GM19438 (cell line): ENCODE measurements at regions not wholly inside any gene's neighbourhood (a gene's known extent, or its start where the extent isn't known, plus 50 kb on each side); places are given as distances from the start of the nearest gene placed in this dataset.

Experiments used
- ATAC-seq: cut with Tn5 transposase; IDR thresholded peaks from one replicate; pipeline ENCODE4 v1.9.1; 2021; ENCODE audit warnings: low read depth; ENCODE audit not compliant: unreplicated experiment

GRCh38 chr12:76259660-76260389, 88.4 kb downstream of the BBS10 start:
- no peak for ATAC-seq

- no peak for ATAC-seq
Observed at GRCh38 chr12:76259106-76259505, 89.1 kb downstream of the BBS10 start.

DNA sequence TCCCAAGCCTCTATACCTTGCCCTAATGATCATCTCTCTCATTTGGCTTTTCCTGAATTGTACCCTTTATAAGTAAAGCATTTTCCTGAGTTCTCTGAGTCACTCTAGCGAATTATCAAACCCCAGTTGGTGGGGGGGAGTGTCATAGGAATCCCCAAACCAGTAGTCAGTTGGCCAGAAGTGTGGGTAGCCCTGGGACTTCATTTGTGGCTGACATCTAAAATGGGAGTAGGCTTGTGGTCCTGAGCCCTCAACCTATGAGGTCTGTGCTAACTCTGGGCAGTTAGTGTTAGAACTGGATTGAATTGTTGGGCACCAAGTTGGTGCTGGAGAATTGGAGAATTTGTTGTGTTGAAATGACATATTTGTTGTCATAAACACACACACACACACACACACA, 91.3 kb downstream of the BBS10 start:
- ATAC-seq = no peak

- ATAC-seq = no peak
Observed at GRCh38 chr12:76256321-76256720, 91.9 kb downstream of the BBS10 start.

- no peak for ATAC-seq
Observed at GRCh38 chr12:76255692-76256091, 92.5 kb downstream of the BBS10 start.

GRCh38 chr12:76255281-76255680, 92.9 kb downstream of the BBS10 start:
- no peak for ATAC-seq

DNA sequence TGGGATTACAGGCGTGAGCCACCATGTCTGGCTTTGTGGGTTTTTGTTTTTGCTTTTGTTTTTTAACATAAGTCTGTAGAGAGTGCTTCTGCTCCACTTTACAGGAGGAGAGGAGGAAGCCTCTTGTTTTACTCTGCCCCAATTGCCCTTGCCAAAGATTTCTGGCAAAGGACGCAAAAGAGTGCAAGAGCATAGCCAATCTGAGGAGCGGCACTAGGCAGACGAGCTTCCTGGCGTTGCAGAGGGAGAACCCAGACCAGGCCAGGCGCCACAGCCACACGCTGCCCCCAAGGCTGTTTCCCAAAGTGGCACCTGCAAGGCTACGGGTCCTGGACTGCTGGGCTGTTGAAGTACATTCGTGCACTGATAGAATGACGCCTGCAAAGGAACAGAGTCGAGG, 96.2 kb downstream of the BBS10 start:
- no peak for ATAC-seq

- ATAC-seq = no peak
Observed at GRCh38 chr12:76250256-76250655, 98.0 kb downstream of the BBS10 start.

DNA sequence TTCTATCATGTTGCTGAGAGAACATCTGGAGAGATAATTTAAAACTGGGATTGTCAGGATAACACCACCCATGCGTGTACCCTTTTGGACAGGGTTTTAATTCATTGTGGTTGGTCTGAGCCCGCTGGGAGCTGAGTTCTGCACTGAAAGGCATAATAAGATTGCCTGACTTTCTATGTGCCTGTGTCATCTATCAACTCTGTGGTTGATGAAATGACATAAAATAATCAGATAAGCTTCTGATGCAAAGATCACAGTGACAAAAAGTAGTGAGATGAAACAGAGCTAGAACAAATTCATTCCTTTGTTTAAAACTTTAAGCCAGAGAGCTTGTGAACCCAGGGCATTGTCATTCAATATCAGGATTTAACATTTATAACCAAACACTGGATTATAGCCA, 98.7 kb downstream of the BBS10 start:
- ATAC-seq = no peak

- ATAC-seq = no peak
Observed at GRCh38 chr12:76247992-76248391, 100.2 kb downstream of the BBS10 start.

GRCh38 chr12:76247026-76247646, 101.1 kb downstream of the BBS10 start:
- no peak for ATAC-seq

GRCh38 chr12:76246611-76247010, 101.6 kb downstream of the BBS10 start:
- no peak for ATAC-seq

- no peak for ATAC-seq
Observed at GRCh38 chr12:76244300-76244699, 103.9 kb downstream of the BBS10 start.

DNA sequence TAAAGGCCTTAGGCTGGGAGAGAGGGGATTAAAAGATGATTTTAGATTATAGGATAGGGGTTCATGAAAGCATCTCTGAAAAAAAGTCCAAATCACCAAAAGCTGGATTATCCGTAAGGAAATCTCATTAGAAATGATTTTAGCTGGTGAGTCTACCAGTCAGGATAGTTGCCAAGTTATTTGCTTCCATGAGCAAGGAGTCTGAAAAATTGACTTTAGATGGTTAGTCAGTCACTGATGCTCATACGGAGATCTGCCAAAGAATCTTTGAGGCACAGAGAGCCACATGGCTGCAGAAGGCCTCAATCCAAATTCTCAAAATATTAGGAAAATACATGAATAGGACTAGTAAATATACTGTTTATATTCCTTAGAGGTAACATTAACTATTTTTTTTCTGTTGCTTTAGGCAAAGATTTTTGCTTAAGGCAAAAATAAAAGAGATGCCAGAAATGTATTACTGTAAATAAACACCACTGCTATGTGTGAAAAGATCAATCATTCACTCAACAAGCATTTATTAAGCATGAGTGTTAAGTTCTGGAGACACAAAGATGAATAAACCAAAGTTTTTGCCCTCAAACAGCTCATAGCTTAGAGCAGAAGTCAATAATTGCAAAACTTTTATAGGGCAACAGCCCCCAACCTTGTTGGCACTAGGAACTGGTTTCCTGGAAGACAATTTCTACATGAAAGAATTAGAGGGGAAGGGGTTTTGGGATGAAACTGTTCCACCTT, 105.2 kb downstream of the BBS10 start:
- ATAC-seq = no peak

GRCh38 chr12:76241371-76241770, 106.8 kb downstream of the BBS10 start:
- no peak for ATAC-seq

DNA sequence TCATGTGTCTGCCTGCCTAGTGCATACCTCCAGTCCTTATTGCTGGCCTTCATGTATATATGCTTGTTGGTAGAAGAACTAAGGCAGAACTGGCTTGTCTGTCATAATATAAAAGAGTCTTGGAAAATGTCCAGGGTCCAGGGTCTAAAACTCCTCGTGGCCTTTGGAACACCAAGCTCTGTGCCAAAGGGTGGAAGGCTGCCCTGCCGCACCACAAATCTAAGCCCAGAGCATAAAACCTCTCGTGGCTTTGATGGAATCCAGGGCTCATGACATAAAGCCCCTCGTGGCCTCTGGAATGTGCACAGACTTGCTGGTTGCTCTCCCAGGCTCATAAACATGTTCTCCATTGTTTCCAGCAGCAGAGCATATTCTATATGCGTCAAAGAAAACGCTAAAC, 107.9 kb downstream of the BBS10 start:
- no peak for ATAC-seq

DNA sequence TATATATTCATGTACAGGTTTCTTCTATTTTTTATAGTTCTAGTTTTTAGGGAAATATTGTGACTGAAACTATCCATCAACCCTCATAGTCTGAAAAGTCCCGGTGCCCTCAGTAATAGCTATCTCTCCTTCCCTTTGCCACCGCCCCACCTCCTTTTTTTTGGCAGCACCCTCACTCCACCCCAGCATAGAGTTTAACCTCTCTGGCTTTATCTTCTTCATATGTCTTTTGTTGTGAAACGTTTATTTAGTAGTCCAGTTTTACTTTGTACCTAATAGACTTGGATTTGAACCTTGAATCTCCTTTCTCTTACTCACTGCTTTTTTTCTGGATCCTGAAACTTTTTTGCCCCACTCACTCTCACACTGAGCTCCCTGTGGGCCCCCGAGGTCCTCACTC, 109.5 kb downstream of the BBS10 start:
- no peak for ATAC-seq

DNA sequence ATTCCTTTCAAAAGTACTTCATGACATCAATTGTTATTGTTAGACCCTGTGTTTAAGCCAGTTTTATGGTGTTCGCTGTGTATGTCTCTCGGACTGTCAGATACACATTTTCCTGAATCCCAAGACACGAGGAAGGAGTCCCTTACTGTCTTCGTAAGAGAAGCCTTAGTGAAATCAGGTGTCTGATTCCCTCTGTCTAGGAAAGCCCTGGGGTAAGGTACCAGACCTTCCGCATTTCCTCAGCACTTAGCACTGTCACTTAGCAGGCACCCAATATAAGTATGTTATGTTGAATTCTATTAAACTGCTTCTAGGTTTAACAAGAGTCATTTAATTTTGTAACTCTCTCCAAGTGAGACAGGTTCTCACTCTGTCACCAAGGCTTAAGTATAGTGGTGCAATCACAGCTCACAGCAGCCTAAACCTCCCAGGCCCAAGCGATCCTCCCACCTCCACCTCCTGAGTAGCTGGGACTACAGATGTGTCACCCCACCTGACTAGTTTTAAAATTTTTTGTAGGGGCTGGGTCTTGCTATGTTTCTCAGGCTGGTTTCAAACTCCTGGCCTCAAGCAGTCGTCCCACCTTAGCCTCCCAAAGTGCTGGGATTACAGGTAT, 111.0 kb downstream of the BBS10 start:
- ATAC-seq = no peak

- ATAC-seq = no peak
Observed at GRCh38 chr12:76236640-76237039, 111.6 kb downstream of the BBS10 start.

- no peak for ATAC-seq
Observed at GRCh38 chr12:76234741-76235140, 113.5 kb downstream of the BBS10 start.

DNA sequence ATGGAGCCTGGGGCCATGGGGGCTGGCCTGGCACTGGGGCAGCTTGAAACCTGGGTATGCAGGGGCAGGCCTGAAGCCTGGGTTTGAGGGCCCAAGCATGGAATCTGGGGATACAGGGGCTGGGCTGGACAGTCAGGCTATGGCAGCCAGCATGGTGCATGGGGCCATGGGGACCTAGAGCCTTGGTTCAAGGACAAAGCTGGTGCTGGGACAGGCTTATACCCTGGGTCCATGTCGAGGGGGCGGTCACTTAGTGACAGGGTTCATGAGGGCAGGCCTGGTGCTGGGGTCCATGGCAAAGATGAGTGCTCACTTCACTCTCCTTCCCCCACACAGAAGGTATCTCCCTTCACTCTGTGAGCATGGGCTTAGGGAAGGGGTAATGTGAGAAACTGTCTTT, 116.2 kb downstream of the BBS10 start:
- no peak for ATAC-seq
